Thyroid gland (tissue), 4 donors: ENCODE measurements at regions not wholly inside any gene's neighbourhood (a gene's known extent, or its start where the extent isn't known, plus 50 kb on each side); places are given as distances from the start of the nearest gene placed in this dataset.

Experiments used
- DNase-seq, 2 donors: peaks; one replicate each; pipeline ENCODE4 v3.0.0-alpha.2; 2019
- H3K27ac ChIP-seq, 3 donors: fragments of 200-600 bp; sonication (generic); 1 replicate in 2 of 3; 2 replicates in 1 of 3; pipeline ENCODE4 v1.5.1; 2016 to 2019; ENCODE audit warnings: mild to moderate bottlenecking in 1 of 3, moderate library complexity in 1 of 3
- H3K27me3 ChIP-seq: fragments of 200-600 bp; sonication (generic); one replicate; pipeline ENCODE4 v1.5.1; 2019
- H3K36me3 ChIP-seq, 2 donors: fragments of 200-600 bp; sonication (generic); one replicate each; pipeline ENCODE4 v1.5.1; 2016 to 2019
- H3K4me1 ChIP-seq, 2 donors: fragments of 200-600 bp; sonication (generic); one replicate each; pipeline ENCODE4 v1.5.1; 2017 to 2019
- H3K4me3 ChIP-seq, 3 donors: fragments of 200-600 bp; sonication (generic); replicated peaks in 1 of 3; 1 replicate in 2 of 3; 2 replicates in 1 of 3; pipeline ENCODE4 v1.5.1; 2016; ENCODE audit warnings: mild to moderate bottlenecking in 1 of 3
- H3K9me3 ChIP-seq: fragments of 200-600 bp; sonication (generic); one replicate; pipeline ENCODE4 v1.5.1; 2017
- CTCF ChIP-seq, 6 experiments: fragments of 200-600 bp in 3 of 6; fragments of 450-650 bp in 3 of 6; sonication (generic) in 3 of 6; IDR thresholded peaks; one replicate each; pipeline ENCODE4 v1.5.1; 2016 to 2019; ENCODE audit warnings: antibody characterized with exemption in 6 of 6, mild to moderate bottlenecking in 2 of 6, inconsistent platforms in 1 of 6, moderate library complexity in 1 of 6
- POLR2A ChIP-seq, 2 donors: fragments of 450-650 bp; IDR thresholded peaks; one replicate each; pipeline ENCODE4 v1.6.1; 2017; ENCODE audit warnings: antibody characterized with exemption in 2 of 2, mild to moderate bottlenecking in 2 of 2, moderate library complexity in 1 of 2
- WGBS, 2 donors: methylation state at CpG; one replicate each; pipeline ENCODE4 v1.1.5; 2017; 5-methylcytosine and 5-hydroxymethylcytosine counted together
- intact Hi-C: fragments of 100-400 bp; cut with DNase I; formaldehyde crosslinking; loops from one replicate; pipeline ENCODE4 v1.15.1; 2023

- Histone ChIP-seq H3K9me3 (no peaks in the 10 kb centered on the region), H3K27ac (no peak overlapping the region), H3K4me1 (no peaks in the 10 kb centered on the region), H3K36me3 (no peaks in the 10 kb centered on the region), H3K27me3 (no peaks in the 10 kb centered on the region), H3K4me3 (no peak overlapping the region)
- no peak for DNase-seq
- intact Hi-C loops = no loop called here
- WGBS, 2 donors = 70 to 81% methylated on average over 16 to 19 of the region's 19 CpGs
- TF ChIP-seq POLR2A (IDR thresholded peaks at IDR 0.05) (no peak), CTCF (IDR thresholded peaks at IDR 0.05) (no peak)
These were observed 55.4 kb upstream of the POLG start for GRCh38 chr15:89389841-89390603.

- Histone ChIP-seq H3K36me3 (no peaks in the 10 kb centered on the region), H3K27me3 (no peaks in the 10 kb centered on the region), H3K9me3 (no peaks in the 10 kb centered on the region), H3K4me3 (no peak overlapping the region), H3K27ac (no peak overlapping the region), H3K4me1 (peaks cover 0 to 6% of the 10 kb centered on the region in 2 donors)
- intact Hi-C loops = no loop called here
- DNase-seq = no peak
- 87 to 89% methylated on average over 9 to 12 of the region's 12 CpGs for WGBS, 2 donors
- no peak for TF ChIP-seq POLR2A (IDR thresholded peaks at IDR 0.05)
These were observed 52.7 kb upstream of the POLG start for GRCh38 chr15:89387140-89387903.

GRCh38 chr15:89385596-89386331 lies 51.1 kb upstream of the POLG start:
- Histone ChIP-seq H3K4me3 (no peak overlapping the region), H3K36me3 (no peaks in the 10 kb centered on the region), H3K4me1 (peaks cover 0 to 6% of the 10 kb centered on the region in 2 donors), H3K27ac (no peak overlapping the region), H3K27me3 (no peaks in the 10 kb centered on the region), H3K9me3 (no peaks in the 10 kb centered on the region)
- DNase-seq = no peak
- TF ChIP-seq POLR2A (IDR thresholded peaks at IDR 0.05) = no peak
- TF ChIP-seq CTCF (IDR thresholded peaks at IDR 0.05) = no peak
- 85 to 95% methylated on average over 9 to 10 of the region's 10 CpGs for WGBS, 2 donors
- intact Hi-C loops = no loop called here
